LNCAP (cell line): ENCODE measurements at regions not wholly inside any gene's neighbourhood (a gene's known extent, or its start where the extent isn't known, plus 50 kb on each side); places are given as distances from the start of the nearest gene placed in this dataset.

ENCODE experiments used
- TF ChIP-seq, protein P1 (sequence below): fragments of 450-650 bp; IDR thresholded peaks from 2 replicates; pipeline ENCODE4 v1.5.1; 2017; ENCODE audit warnings: mild to moderate bottlenecking

DNA sequence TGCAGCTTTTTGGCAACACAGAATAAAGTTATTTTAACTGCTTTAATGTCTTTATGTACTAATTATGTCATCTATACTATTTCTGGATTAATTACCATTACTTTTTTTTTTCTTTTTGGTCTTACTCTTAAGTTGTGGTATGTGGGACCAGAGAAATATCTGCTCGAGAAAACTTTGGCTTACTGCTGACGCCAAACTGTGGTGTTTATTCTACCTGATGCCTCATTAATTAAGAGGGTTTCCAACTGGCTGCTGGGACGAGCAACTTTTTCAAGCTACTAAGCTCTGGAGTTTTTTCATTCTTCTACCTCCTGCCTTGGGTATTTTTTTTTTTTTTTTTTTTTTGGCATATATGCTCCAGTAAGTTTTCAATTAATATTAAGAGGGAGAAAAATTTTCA is 1257.5 kb downstream of the FSCB start:
- TF ChIP-seq, protein P1, sequence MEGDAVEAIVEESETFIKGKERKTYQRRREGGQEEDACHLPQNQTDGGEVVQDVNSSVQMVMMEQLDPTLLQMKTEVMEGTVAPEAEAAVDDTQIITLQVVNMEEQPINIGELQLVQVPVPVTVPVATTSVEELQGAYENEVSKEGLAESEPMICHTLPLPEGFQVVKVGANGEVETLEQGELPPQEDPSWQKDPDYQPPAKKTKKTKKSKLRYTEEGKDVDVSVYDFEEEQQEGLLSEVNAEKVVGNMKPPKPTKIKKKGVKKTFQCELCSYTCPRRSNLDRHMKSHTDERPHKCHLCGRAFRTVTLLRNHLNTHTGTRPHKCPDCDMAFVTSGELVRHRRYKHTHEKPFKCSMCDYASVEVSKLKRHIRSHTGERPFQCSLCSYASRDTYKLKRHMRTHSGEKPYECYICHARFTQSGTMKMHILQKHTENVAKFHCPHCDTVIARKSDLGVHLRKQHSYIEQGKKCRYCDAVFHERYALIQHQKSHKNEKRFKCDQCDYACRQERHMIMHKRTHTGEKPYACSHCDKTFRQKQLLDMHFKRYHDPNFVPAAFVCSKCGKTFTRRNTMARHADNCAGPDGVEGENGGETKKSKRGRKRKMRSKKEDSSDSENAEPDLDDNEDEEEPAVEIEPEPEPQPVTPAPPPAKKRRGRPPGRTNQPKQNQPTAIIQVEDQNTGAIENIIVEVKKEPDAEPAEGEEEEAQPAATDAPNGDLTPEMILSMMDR: no peak

DNA sequence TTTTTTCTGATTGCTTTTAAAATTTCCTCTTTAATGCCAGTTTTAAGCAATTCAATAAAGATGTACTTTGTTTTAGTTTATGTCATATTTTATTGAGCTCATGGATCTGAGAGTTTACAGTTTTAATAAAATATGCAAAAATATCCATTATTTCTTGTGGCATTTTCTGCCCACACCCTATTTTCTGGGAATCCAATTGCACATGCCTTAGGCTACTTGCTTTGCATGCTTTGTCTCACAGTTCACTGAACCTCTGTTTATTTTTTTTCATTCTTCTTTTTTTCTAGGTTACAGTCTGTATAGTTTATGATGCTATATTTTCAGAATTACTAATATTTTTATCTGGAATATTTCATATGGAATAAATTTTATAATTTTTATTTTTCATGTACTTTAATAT is 1258.0 kb downstream of the FSCB start:
- TF ChIP-seq, protein P1: no peak

DNA sequence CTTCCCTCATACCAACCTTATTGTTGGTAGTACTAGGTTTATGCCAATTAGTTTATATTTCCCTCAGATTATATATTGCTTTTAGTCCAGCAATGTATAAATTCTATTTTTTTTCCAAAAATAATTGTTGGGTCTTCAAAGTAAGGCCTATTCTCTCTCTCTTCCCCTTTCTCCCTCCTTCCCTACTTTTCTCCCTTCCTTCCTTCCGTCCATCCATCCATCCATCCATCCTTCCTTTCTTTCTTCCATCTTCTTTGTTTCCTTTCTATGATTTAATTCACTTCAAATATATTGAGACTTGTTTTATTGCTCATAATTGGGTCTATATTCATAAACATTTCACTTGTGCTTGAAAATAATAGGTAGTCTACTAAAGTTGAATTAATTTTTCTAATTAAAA is 1259.2 kb downstream of the FSCB start:
- TF ChIP-seq, protein P1: no peak

DNA sequence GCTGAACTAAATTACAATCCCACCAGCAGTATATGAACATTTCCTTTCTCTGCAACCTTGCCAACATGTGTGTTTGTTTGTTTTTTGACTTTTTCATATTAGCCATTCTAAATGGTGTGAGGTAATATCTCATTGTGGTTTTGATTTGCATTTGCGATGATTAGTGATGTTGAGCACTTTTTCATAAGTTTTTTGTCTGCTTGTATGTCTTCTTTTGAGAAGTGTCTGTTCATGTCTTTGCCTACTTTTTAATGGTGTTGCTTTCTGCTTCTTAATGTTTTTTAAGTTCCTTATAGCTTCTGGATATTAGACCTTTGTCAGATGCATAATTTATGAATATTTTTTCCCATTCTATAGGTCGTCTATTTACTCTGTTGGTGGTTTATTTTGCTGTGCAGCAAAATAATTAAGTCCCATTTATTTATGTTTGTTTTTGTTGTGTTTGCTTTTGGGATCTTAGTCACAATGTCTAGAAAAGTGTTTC is 1262.9 kb downstream of the FSCB start:
- TF ChIP-seq, protein P1: no peak

DNA sequence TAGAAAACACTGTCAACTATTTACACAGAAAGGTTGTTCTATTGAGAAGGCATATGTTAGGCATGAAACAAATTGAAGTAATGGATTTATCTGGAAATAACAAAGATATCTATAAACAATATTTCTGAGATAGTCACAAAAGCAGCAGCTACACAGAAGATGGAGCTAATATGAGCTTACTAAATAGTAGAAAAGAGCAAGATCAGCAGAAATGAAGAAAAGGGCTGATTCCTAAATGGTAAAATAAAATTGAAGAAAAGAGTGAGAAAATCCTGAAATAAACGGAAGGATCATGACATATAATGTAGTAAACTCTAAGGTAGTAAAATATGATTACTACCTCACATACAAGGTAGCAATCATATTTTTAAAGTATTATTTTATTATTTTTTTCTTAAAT is 1263.9 kb downstream of the FSCB start:
- TF ChIP-seq, protein P1: no peak

DNA sequence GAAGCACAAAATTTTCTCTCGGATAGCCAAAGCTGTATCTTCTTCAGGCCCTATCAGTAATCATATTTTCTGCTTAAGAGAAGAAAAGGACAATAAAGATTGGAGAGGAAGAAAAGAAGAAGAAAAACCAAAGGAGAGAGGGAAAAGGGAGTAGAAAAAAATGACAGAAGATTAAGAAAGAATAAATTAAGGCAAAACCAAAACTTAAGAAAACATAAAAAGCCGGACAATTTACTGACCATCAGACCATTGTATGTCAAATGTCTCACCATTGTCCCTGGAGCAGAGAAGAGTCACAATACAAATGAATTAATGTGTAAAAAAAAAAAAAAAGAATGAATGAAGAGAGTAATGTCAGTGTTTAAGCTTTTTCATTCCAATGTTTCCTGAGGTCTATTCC is 1274.8 kb downstream of the FSCB start:
- TF ChIP-seq, protein P1: no peak

DNA sequence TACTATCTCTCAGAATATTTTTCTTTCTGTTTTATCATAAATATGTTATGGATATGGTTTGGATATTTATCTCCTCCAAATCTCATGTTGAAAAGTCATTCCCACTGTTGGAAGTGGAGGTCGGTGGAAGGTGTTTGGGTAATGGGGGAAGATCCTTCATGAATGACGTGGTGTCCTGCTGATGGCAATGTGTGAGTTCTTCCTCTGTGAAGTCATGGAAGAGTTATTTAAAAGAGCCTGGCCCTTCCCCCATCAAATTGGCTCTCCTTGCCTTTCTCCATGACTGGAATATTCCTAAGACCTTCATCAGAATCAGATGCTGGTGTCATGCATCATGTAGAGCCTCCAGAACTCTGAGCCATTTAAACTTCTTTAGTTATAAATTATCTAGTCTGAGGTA is 1291.6 kb downstream of the FSCB start:
- TF ChIP-seq, protein P1: no peak

DNA sequence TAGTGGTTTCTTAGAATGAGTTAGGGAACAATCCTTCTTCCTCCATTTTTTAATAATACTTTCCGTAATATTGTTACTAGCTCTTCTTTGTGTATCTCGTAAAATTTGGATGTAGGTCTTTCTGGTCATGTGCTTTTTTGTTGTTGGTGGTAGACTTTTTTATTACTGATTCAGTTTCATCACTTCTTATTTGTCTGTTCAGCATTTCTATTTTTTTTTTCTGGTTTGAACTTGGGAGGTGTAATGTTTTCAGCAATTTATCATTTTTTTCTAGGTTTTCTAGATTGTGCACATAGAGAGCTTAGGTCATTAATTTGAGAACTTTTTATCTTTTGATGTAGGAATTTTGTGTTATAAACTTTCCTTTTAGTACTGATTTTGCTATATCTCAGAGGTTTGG is 1299.9 kb downstream of the FSCB start:
- TF ChIP-seq, protein P1: no peak
